Esophagus (tissue), 2 donors: ENCODE measurements at regions not wholly inside any gene's neighbourhood (a gene's known extent, or its start where the extent isn't known, plus 50 kb on each side); places are given as distances from the start of the nearest gene placed in this dataset.

Experiments used
- H3K27ac ChIP-seq, 2 donors: one replicate each; pipeline ENCODE4 v1.5.1; 2013; ENCODE audit warnings: low read depth in 2 of 2, mild to moderate bottlenecking in 2 of 2, inconsistent platforms in 1 of 2, low read length in 1 of 2, moderate library complexity in 1 of 2
- H3K27me3 ChIP-seq, 2 donors: one replicate each; pipeline ENCODE4 v1.6.1; 2013; ENCODE audit warnings: low read length in 2 of 2, control low read depth in 1 of 2, mild to moderate bottlenecking in 1 of 2; ENCODE audit not compliant: insufficient read depth in 2 of 2, control insufficient read depth in 1 of 2
- H3K36me3 ChIP-seq, 2 donors: one replicate each; pipeline ENCODE4 v1.6.1; 2013; ENCODE audit warnings: low read length in 1 of 2; ENCODE audit not compliant: control insufficient read depth in 2 of 2, insufficient read depth in 2 of 2
- H3K4me1 ChIP-seq, 2 donors: one replicate each; pipeline ENCODE4 v1.6.1; 2013; ENCODE audit warnings: low read length in 1 of 2; ENCODE audit not compliant: control insufficient read depth in 2 of 2, insufficient read depth in 2 of 2
- H3K4me3 ChIP-seq, 2 donors: one replicate each; pipeline ENCODE4 v1.5.1; 2013; ENCODE audit warnings: low read length in 2 of 2, mild to moderate bottlenecking in 2 of 2, low read depth in 1 of 2, moderate library complexity in 1 of 2
- H3K9me3 ChIP-seq, 2 donors: one replicate each; pipeline ENCODE4 v1.6.1; 2013; ENCODE audit warnings: mild to moderate bottlenecking in 2 of 2, low read depth in 1 of 2, low read length in 1 of 2, moderate library complexity in 1 of 2; ENCODE audit not compliant: control insufficient read depth in 2 of 2, insufficient read depth in 1 of 2
- WGBS, 2 donors: extraction: QIAGEN DNeasy Blood & Tissue Kit; methylation state at CpG; one replicate each; pipeline ENCODE4 v1.1.7; 2013; 5-methylcytosine and 5-hydroxymethylcytosine counted together
- donor health status: healthy with polysubstance abuse.
- donor health status: Bipolar disorder and iron deficiency.

- peaks cover 0 to 2% of the 10 kb centered on the region in 2 donors for H3K9me3 ChIP-seq
- no peaks in the 10 kb centered on the region for H3K36me3 ChIP-seq
- H3K4me1 ChIP-seq: no peaks in the 10 kb centered on the region
- no peak overlapping the region for H3K27ac ChIP-seq
- H3K27me3 ChIP-seq: no peaks in the 10 kb centered on the region
- WGBS, 2 donors: 81 to 82% methylated on average over 16 of the region's 16 CpGs
- no peak overlapping the region for H3K4me3 ChIP-seq
These were observed 137.2 kb downstream of the BRD1 start for GRCh38 chr22:49690454-49690853.

GRCh38 chr22:49689858-49690257 lies 137.8 kb downstream of the BRD1 start:
- H3K36me3 ChIP-seq: no peaks in the 10 kb centered on the region
- no peaks in the 10 kb centered on the region for H3K4me1 ChIP-seq
- whole genome bisulfite sequencing, 2 donors: 64 to 68% methylated on average over 11 of the region's 11 CpGs
- H3K9me3 ChIP-seq: peaks cover 0 to 2% of the 10 kb centered on the region in 2 donors
- no peak overlapping the region for H3K4me3 ChIP-seq
- no peak overlapping the region for H3K27ac ChIP-seq
- no peaks in the 10 kb centered on the region for H3K27me3 ChIP-seq

GRCh38 chr22:49689255-49689770 lies 138.4 kb downstream of the BRD1 start:
- Histone ChIP-seq H3K36me3 (no peaks in the 10 kb centered on the region), H3K4me3 (no peak overlapping the region), H3K27ac (no peak overlapping the region), H3K9me3 (peaks cover 0 to 2% of the 10 kb centered on the region in 2 donors), H3K4me1 (no peaks in the 10 kb centered on the region), H3K27me3 (no peaks in the 10 kb centered on the region)
- WGBS, 2 donors: 80 to 83% methylated on average over 5 of the region's 5 CpGs

- H3K9me3 ChIP-seq: peaks cover 0 to 2% of the 10 kb centered on the region in 2 donors
- no peaks in the 10 kb centered on the region for H3K27me3 ChIP-seq
- no peaks in the 10 kb centered on the region for H3K4me1 ChIP-seq
- no peak overlapping the region for H3K27ac ChIP-seq
- 55 to 65% methylated on average over 20 of the region's 20 CpGs for WGBS, 2 donors
- H3K36me3 ChIP-seq: no peaks in the 10 kb centered on the region
- H3K4me3 ChIP-seq: no peak overlapping the region
These were observed 139.0 kb downstream of the BRD1 start for GRCh38 chr22:49688516-49689254.

GRCh38 chr22:49687786-49688515 lies 139.7 kb downstream of the BRD1 start:
- WGBS, 2 donors: 80 to 82% methylated on average over 24 of the region's 24 CpGs
- no peaks in the 10 kb centered on the region for H3K4me1 ChIP-seq
- no peak overlapping the region for H3K4me3 ChIP-seq
- H3K36me3 ChIP-seq: no peaks in the 10 kb centered on the region
- H3K9me3 ChIP-seq: peaks cover 0 to 2% of the 10 kb centered on the region in 2 donors
- no peak overlapping the region for H3K27ac ChIP-seq
- no peaks in the 10 kb centered on the region for H3K27me3 ChIP-seq

GRCh38 chr22:49687333-49687732 lies 140.3 kb downstream of the BRD1 start:
- Histone ChIP-seq H3K9me3 (peaks cover 0 to 2% of the 10 kb centered on the region in 2 donors), H3K27ac (no peak overlapping the region), H3K36me3 (no peaks in the 10 kb centered on the region), H3K4me3 (no peak overlapping the region), H3K4me1 (no peaks in the 10 kb centered on the region), H3K27me3 (no peaks in the 10 kb centered on the region)
- WGBS, 2 donors: 37 to 46% methylated on average over 3 of the region's 3 CpGs

- Histone ChIP-seq H3K36me3 (no peaks in the 10 kb centered on the region), H3K4me3 (no peak overlapping the region), H3K27me3 (no peaks in the 10 kb centered on the region), H3K27ac (no peak overlapping the region), H3K4me1 (no peaks in the 10 kb centered on the region), H3K9me3 (no peaks in the 10 kb centered on the region)
- WGBS, 2 donors: 78 to 83% methylated on average over 22 of the region's 22 CpGs
These were observed 141.0 kb downstream of the BRD1 start for GRCh38 chr22:49686495-49687219.

GRCh38 chr22:49685686-49686085 lies 142.0 kb downstream of the BRD1 start:
- Histone ChIP-seq H3K9me3 (no peaks in the 10 kb centered on the region), H3K27me3 (no peaks in the 10 kb centered on the region), H3K27ac (no peak overlapping the region), H3K4me1 (no peaks in the 10 kb centered on the region), H3K36me3 (no peaks in the 10 kb centered on the region), H3K4me3 (no peak overlapping the region)
- WGBS, 2 donors: 77 to 78% methylated on average over 18 of the region's 18 CpGs

GRCh38 chr22:49685116-49685515 lies 142.6 kb downstream of the BRD1 start:
- 72 to 73% methylated on average over 9 of the region's 9 CpGs for WGBS, 2 donors
- H3K9me3 ChIP-seq: no peaks in the 10 kb centered on the region
- H3K27me3 ChIP-seq: no peaks in the 10 kb centered on the region
- no peak overlapping the region for H3K4me3 ChIP-seq
- no peak overlapping the region for H3K27ac ChIP-seq
- H3K4me1 ChIP-seq: no peaks in the 10 kb centered on the region
- H3K36me3 ChIP-seq: no peaks in the 10 kb centered on the region
